MG63 (cell line): ENCODE measurements at regions not wholly inside any gene's neighbourhood (a gene's known extent, or its start where the extent isn't known, plus 50 kb on each side); places are given as distances from the start of the nearest gene placed in this dataset.

ENCODE experiments used
- DNase-seq: peaks from one replicate; pipeline ENCODE4 v3.0.0-alpha.2; 2020
- H3K27me3 ChIP-seq: fragments of 250-450 bp; sonication (Bioruptor Pico); 2 replicates; pipeline ENCODE4 v1.5.1; 2020; ENCODE audit warnings: mild to moderate bottlenecking, moderate library complexity
- H3K36me3 ChIP-seq: fragments of 250-450 bp; sonication (Bioruptor Pico); 2 replicates; pipeline ENCODE4 v1.5.1; 2020; ENCODE audit warnings: mild to moderate bottlenecking, moderate library complexity
- H3K4me3 ChIP-seq: fragments of 250-450 bp; sonication (Bioruptor Pico); 2 replicates; pipeline ENCODE4 v1.5.1; 2020; ENCODE audit warnings: mild to moderate bottlenecking, moderate library complexity
- H3K9me3 ChIP-seq: fragments of 250-450 bp; sonication (Bioruptor Pico); 2 replicates; pipeline ENCODE4 v1.5.1; 2020; ENCODE audit warnings: mild to moderate bottlenecking, moderate library complexity

GRCh38 chr4:159515314-159516025, 412.6 kb downstream of the RAPGEF2 start:
- DNase-seq, result no peak
- no peaks in the 10 kb centered on the region for H3K9me3 ChIP-seq
- no peak overlapping the region for H3K4me3 ChIP-seq
- H3K27me3 ChIP-seq, result no peaks in the 10 kb centered on the region
- H3K36me3 ChIP-seq, result no peaks in the 10 kb centered on the region

GRCh38 chr4:159516556-159517140, 413.8 kb downstream of the RAPGEF2 start:
- Histone ChIP-seq H3K9me3 (no peaks in the 10 kb centered on the region), H3K27me3 (no peaks in the 10 kb centered on the region), H3K36me3 (no peaks in the 10 kb centered on the region), H3K4me3 (no peak overlapping the region)
- no peak for DNase-seq

GRCh38 chr4:159520074-159520473, 417.2 kb downstream of the RAPGEF2 start:
- no peaks in the 10 kb centered on the region for H3K27me3 ChIP-seq
- no peaks in the 10 kb centered on the region for H3K36me3 ChIP-seq
- H3K9me3 ChIP-seq, result no peaks in the 10 kb centered on the region
- no peak overlapping the region for H3K4me3 ChIP-seq
- no peak for DNase-seq

- Histone ChIP-seq H3K4me3 (no peak overlapping the region), H3K36me3 (no peaks in the 10 kb centered on the region), H3K27me3 (no peaks in the 10 kb centered on the region), H3K9me3 (no peaks in the 10 kb centered on the region)
- no peak for DNase-seq
These were observed 423.3 kb downstream of the RAPGEF2 start for GRCh38 chr4:159526172-159526571.

GRCh38 chr4:159534655-159535054, 431.8 kb downstream of the RAPGEF2 start:
- H3K36me3 ChIP-seq, result no peaks in the 10 kb centered on the region
- no peaks in the 10 kb centered on the region for H3K9me3 ChIP-seq
- H3K4me3 ChIP-seq, result no peak overlapping the region
- no peaks in the 10 kb centered on the region for H3K27me3 ChIP-seq
- DNase-seq, result no peak

GRCh38 chr4:159538556-159538955, 435.7 kb downstream of the RAPGEF2 start:
- no peaks in the 10 kb centered on the region for H3K36me3 ChIP-seq
- H3K4me3 ChIP-seq, result no peak overlapping the region
- H3K9me3 ChIP-seq, result no peaks in the 10 kb centered on the region
- H3K27me3 ChIP-seq, result peaks cover 4% of the 10 kb centered on the region; the same call in 1 of the 2 replicates
- no peak for DNase-seq

GRCh38 chr4:159540038-159540437, 437.2 kb downstream of the RAPGEF2 start:
- no peak for DNase-seq
- Histone ChIP-seq H3K4me3 (no peak overlapping the region), H3K9me3 (no peaks in the 10 kb centered on the region), H3K27me3 (peaks cover 4% of the 10 kb centered on the region; the same call in 1 of the 2 replicates), H3K36me3 (no peaks in the 10 kb centered on the region)

- H3K36me3 ChIP-seq, result no peaks in the 10 kb centered on the region
- H3K9me3 ChIP-seq, result no peaks in the 10 kb centered on the region
- peaks cover 4% of the 10 kb centered on the region; the same call in 1 of the 2 replicates for H3K27me3 ChIP-seq
- DNase-seq, result no peak
- no peak overlapping the region for H3K4me3 ChIP-seq
These were observed 437.6 kb downstream of the RAPGEF2 start for GRCh38 chr4:159540501-159540900.

- DNase-seq, result no peak
- Histone ChIP-seq H3K36me3 (no peaks in the 10 kb centered on the region), H3K27me3 (peaks cover 4% of the 10 kb centered on the region; the same call in 1 of the 2 replicates), H3K9me3 (no peaks in the 10 kb centered on the region), H3K4me3 (no peak overlapping the region)
These were observed 438.3 kb downstream of the RAPGEF2 start for GRCh38 chr4:159541143-159541542.

GRCh38 chr4:159542296-159542695, 439.4 kb downstream of the RAPGEF2 start:
- H3K27me3 ChIP-seq, result peaks cover 4% of the 10 kb centered on the region; the same call in 1 of the 2 replicates
- no peaks in the 10 kb centered on the region for H3K9me3 ChIP-seq
- H3K36me3 ChIP-seq, result no peaks in the 10 kb centered on the region
- no peak overlapping the region for H3K4me3 ChIP-seq
- DNase-seq, result no peak

GRCh38 chr4:159543831-159544230, 441.0 kb downstream of the RAPGEF2 start:
- Histone ChIP-seq H3K4me3 (no peak overlapping the region), H3K9me3 (no peaks in the 10 kb centered on the region), H3K27me3 (peaks cover 4% of the 10 kb centered on the region; the same call in 1 of the 2 replicates), H3K36me3 (no peaks in the 10 kb centered on the region)
- no peak for DNase-seq

GRCh38 chr4:159545556-159545955, 442.7 kb downstream of the RAPGEF2 start:
- Histone ChIP-seq H3K9me3 (no peaks in the 10 kb centered on the region), H3K4me3 (no peak overlapping the region), H3K27me3 (peaks cover 4% of the 10 kb centered on the region; the same call in 1 of the 2 replicates), H3K36me3 (no peaks in the 10 kb centered on the region)
- DNase-seq, result no peak

GRCh38 chr4:159547645-159548308, 444.9 kb downstream of the RAPGEF2 start:
- Histone ChIP-seq H3K27me3 (no peaks in the 10 kb centered on the region), H3K36me3 (no peaks in the 10 kb centered on the region), H3K4me3 (no peak overlapping the region), H3K9me3 (no peaks in the 10 kb centered on the region)
- DNase-seq, result no peak

- no peaks in the 10 kb centered on the region for H3K36me3 ChIP-seq
- no peak for DNase-seq
These were observed 446.2 kb downstream of the RAPGEF2 start for GRCh38 chr4:159549098-159549518.

GRCh38 chr4:159551281-159551680, 448.4 kb downstream of the RAPGEF2 start:
- DNase-seq, result no peak
- H3K9me3 ChIP-seq, result no peaks in the 10 kb centered on the region
- no peaks in the 10 kb centered on the region for H3K27me3 ChIP-seq
- no peak overlapping the region for H3K4me3 ChIP-seq
- H3K36me3 ChIP-seq, result no peaks in the 10 kb centered on the region

More at GRCh38 chr4:159549098-159549518, 446.2 kb downstream of the RAPGEF2 start:
- Histone ChIP-seq H3K9me3 (no peaks in the 10 kb centered on the region), H3K27me3 (no peaks in the 10 kb centered on the region), H3K4me3 (no peak overlapping the region)

- Histone ChIP-seq H3K27me3 (0 out of 2 replicates have a peak, but pooled peaks cover 2% of the 10 kb centered on the region), H3K4me3 (no peak overlapping the region), H3K9me3 (no peaks in the 10 kb centered on the region), H3K36me3 (no peaks in the 10 kb centered on the region)
- DNase-seq, result no peak
These were observed 450.3 kb downstream of the RAPGEF2 start for GRCh38 chr4:159552979-159553768.

- H3K9me3 ChIP-seq, result no peaks in the 10 kb centered on the region
- H3K36me3 ChIP-seq, result no peaks in the 10 kb centered on the region
- no peak for DNase-seq
- no peak overlapping the region for H3K4me3 ChIP-seq
- H3K27me3 ChIP-seq, result 0 out of 2 replicates have a peak, but pooled peaks cover 2% of the 10 kb centered on the region
These were observed 453.0 kb downstream of the RAPGEF2 start for GRCh38 chr4:159555873-159556272.
